ENCODE measurements at regions not wholly inside any gene's neighbourhood (a gene's known extent, or its start where the extent isn't known, plus 50 kb on each side); places are given as distances from the start of the nearest gene placed in this dataset.

DNA sequence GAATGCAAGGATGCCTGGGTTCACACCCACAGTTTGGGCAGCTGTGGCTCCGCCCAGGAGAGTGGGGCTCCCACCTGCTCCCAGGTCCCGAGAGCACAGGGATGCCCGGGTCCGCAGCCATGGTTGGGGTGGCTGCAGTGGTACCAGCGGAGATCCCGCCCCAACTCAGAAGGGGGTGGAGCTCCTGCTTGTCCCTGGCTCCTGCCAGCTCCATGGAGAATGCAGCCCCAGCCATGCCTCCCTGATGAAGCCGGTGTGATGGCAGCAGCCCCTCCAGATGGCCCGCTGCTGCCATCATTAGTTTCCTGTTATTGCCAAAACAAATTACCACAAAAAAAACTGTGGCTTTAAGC is 113.1 kb upstream of the RUNX3 start:
- no peak for TF ChIP-seq MAFK (IDR thresholded peaks at IDR 0.05; ENCODE audit: low read depth, low read length)
- no peak for TF ChIP-seq CEBPB (IDR thresholded peaks at IDR 0.05; ENCODE audit: low read depth, low read length)
- TF ChIP-seq, protein P1, sequence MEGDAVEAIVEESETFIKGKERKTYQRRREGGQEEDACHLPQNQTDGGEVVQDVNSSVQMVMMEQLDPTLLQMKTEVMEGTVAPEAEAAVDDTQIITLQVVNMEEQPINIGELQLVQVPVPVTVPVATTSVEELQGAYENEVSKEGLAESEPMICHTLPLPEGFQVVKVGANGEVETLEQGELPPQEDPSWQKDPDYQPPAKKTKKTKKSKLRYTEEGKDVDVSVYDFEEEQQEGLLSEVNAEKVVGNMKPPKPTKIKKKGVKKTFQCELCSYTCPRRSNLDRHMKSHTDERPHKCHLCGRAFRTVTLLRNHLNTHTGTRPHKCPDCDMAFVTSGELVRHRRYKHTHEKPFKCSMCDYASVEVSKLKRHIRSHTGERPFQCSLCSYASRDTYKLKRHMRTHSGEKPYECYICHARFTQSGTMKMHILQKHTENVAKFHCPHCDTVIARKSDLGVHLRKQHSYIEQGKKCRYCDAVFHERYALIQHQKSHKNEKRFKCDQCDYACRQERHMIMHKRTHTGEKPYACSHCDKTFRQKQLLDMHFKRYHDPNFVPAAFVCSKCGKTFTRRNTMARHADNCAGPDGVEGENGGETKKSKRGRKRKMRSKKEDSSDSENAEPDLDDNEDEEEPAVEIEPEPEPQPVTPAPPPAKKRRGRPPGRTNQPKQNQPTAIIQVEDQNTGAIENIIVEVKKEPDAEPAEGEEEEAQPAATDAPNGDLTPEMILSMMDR (conservative IDR thresholded peaks at IDR 0.05; ENCODE audit: low read depth, low read length) = no peak
- no peak for TF ChIP-seq MXI1 (IDR thresholded peaks at IDR 0.05; ENCODE audit: borderline replicate concordance, low read depth, low read length)
- TF ChIP-seq, protein P2, sequence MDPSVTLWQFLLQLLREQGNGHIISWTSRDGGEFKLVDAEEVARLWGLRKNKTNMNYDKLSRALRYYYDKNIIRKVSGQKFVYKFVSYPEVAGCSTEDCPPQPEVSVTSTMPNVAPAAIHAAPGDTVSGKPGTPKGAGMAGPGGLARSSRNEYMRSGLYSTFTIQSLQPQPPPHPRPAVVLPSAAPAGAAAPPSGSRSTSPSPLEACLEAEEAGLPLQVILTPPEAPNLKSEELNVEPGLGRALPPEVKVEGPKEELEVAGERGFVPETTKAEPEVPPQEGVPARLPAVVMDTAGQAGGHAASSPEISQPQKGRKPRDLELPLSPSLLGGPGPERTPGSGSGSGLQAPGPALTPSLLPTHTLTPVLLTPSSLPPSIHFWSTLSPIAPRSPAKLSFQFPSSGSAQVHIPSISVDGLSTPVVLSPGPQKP (IDR thresholded peaks at IDR 0.05; ENCODE audit: borderline replicate concordance, low read depth, low read length) = no peak

Data from IMR-90 (cell line).